Non-pigmented ciliary epithelial cell (primary cell): ENCODE measurements at regions not wholly inside any gene's neighbourhood (a gene's known extent, or its start where the extent isn't known, plus 50 kb on each side); places are given as distances from the start of the nearest gene placed in this dataset.
"Not testable (repeated sequence)": the region's sequence is repeated elsewhere in the genome, so short reads cannot be mapped to it uniquely, and the experiment has no call there.

Source experiments
- DNase-seq: peaks from one replicate; pipeline ENCODE4 v3.0.0-alpha.2; 2010; ENCODE audit warnings: low read depth

DNA sequence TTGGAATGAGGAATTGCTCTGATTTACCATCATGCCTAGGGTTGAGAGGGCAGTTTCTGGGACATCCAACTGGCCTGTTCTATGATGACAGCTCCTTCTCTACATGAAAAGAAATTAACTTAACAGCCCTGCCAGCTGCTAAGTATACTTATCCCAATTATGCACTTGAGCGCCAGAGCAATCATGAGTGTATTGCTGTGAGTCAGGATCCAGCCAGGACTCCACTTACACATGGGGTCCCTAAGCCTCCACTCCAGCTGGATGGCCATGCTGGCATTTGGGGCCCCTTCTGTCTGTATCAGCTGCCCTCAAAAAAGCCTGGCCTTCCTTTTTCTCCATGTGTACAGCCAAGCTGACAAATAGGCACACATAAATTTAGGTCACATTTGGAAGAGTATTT lies 481.9 kb downstream of the TMX3 start:
- DNase-seq, result no peak

DNA sequence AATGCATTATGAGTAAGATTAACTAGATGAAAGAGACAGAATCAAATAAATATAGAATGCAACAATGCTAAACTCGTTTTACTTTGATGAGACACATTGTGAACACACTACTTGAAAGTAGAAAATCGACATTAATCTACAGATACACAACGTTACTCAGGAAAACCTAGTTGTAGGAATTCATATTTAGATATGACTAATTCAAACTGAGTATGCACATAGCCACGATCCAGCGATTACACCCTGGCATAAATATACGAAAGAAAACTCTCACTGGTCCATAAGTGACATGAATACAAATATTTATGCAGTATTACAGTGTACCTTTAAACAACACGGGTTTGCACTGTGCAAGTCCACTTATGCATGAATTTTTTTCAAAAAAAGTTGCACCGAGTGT lies 485.6 kb downstream of the TMX3 start:
- DNase-seq, result no peak

DNA sequence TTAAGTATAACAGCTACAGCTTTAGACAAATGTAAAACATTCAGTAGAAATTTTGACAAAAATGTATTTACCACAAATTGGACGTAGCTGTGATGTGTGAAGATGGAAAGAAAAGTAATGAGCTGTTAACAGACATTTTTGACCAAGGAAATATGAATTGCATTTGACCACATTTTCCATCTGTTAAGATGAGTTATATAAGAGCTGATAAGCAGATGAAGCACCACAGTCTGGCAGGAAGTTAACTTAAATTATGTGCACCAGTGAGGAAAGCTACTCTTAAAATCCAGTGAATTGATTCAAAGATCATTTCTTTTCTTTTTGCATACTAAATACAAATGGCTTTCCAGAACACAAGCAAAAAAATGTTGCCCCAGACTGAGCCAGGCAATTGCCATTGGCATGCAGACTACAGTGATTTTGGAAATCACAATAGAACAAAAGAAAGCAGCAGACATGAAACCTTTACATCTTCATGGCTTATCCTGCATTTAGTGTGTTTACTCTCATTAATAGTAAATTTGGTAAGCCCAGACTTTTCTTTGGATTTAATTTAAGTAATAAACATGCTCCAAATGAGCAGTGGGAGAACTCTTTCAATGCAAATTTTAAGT lies 493.7 kb downstream of the TMX3 start:
- DNase-seq, result no peak

DNA sequence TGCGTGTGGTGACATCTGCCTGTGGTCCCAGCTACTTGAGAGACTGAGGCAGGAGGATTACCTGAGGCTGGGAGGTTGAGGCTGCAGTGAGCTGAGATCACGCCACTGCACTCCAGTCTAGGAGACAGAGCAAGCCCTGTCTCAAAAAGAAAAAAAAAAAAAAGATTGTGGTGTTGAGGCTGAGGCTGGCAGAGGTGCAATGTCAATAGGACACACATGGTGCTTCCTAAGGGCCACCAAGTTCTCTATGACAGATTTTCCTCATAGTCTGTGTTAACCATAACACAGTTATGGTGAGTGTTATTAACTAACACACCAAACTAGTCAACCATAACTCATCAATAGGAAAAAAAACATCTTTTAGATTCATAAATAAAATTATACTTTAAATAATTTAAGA lies 494.4 kb downstream of the TMX3 start:
- DNase-seq, result no peak

DNA sequence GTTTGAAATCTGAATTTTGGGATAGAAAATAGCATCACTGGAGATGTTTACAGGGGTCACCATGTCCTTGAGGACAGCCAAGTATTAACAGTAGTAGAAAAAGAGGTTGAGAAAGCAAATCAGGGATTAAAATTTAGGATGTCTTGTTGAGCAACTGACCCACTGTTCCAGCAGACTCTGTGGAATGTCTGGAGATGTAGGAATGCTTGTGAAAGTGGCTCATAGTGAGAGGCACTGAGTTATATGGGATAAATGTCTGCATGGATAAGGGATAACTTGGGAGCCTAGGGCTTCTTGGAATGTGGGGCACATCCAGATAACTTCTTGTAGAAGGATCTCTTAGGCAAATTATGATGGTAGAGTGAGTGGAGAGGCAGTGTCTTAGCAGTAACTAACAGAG lies 495.0 kb downstream of the TMX3 start:
- no peak for DNase-seq

DNA sequence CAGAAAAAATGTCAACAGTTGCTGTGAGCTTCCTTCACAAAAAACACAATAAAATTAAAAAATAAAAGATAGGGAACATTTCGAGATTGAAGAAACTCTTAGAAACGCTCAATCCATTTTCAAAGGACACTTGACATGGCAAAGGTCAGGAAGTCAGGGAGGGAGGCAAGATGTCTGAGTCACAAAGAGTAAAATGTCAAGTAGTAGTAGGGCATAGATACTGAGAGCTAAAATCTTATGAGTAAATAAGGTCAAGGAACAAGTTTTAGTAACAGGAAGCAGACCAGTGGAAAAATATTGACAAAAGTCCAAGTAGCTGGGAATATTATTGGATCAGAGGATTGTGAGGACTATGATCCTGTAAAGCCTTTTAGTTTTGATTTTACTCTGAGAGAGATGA lies 495.6 kb downstream of the TMX3 start:
- no peak for DNase-seq

DNA sequence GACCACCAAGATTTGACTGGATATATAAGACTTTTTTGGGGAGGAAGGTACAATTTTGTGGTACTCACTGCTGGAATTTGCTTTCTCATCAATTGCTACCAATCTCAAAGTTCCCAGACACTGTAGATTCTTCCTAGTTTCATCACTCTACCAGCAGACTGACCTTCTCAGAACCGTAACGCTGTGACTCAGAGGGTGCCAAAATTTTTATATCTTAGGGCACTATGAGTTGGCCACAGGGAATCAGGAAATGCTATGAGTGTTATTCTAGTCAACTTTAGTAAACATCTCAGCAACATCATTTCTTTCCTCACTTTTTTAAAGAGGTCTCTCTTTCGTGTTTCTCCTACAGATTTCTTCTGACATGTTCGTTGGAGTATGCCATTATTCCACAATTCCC lies 499.0 kb downstream of the TMX3 start:
- DNase-seq, result no peak

DNA sequence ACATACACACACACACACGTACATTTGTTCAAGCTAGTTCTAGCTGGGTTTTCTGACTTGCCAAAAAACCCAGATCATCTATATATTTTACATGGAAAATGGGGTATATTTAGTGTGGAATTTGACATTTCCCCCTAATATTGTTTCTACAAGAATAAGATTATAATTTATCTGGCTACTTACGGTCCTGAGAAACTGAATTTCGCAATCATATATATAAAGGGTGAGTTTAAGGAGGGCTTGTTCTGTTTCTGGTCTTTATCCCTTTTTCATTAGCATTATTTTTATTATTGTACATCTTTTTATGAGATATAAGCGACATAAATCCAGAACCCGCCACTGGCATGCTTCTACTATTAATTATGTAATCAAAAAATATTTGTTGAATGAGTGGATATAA lies 528.9 kb downstream of the TMX3 start:
- DNase-seq, result no peak

DNA sequence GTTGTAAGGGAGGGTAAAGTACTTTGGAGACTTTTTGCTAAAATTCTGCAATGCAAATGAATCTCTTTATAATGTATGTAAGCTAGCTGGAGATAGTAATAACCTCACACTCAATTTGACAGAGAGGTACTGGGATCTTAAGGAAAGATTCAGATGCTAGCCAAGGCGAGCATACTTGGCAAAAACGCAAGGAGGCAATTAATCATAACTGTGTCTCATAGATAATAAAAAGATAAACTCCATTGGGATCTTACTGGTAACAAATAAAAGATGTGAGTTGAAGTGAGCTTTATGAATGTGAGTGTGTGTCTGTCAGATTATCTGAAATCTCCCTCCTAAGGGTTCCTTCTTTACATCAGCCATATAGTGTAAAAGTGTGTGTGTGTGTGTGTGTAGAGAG lies 533.0 kb downstream of the TMX3 start:
- no peak for DNase-seq

DNA sequence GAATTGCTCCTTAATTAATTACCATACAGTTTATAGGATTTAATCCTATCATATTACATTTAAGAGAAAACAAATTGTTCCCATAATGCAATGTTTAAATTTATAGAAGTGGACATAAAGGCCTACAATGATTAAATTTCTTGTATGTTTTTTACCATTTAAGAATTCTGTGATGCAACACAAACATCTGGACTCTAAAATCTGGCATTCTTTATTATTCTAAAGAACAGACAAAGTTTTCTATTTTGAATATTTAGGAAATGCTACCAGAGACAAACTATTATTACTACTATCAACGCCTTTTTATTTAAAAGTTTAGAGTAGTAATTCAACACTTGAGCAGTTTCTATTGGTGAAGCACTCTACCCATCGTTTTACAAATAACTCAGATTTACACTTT lies 535.1 kb downstream of the TMX3 start:
- DNase-seq, result no peak

DNA sequence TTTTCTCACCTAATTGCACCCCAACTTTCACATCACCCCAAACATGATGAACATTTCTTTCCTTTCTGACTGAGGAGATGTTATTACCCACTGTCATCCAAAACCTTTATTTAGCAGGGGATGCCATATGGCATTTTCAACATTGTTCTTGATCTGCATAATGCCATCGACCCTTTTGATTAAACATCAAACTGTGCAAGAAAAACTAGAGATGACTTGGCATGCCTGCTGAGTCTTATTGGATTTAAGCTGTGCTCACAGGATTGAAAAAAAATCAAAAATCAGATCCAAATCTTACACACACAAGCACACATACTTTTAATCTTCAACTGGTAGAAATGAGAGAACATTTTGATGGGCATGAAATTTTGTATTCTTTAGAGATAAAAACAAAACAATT lies 536.0 kb downstream of the TMX3 start:
- DNase-seq, result no peak

DNA sequence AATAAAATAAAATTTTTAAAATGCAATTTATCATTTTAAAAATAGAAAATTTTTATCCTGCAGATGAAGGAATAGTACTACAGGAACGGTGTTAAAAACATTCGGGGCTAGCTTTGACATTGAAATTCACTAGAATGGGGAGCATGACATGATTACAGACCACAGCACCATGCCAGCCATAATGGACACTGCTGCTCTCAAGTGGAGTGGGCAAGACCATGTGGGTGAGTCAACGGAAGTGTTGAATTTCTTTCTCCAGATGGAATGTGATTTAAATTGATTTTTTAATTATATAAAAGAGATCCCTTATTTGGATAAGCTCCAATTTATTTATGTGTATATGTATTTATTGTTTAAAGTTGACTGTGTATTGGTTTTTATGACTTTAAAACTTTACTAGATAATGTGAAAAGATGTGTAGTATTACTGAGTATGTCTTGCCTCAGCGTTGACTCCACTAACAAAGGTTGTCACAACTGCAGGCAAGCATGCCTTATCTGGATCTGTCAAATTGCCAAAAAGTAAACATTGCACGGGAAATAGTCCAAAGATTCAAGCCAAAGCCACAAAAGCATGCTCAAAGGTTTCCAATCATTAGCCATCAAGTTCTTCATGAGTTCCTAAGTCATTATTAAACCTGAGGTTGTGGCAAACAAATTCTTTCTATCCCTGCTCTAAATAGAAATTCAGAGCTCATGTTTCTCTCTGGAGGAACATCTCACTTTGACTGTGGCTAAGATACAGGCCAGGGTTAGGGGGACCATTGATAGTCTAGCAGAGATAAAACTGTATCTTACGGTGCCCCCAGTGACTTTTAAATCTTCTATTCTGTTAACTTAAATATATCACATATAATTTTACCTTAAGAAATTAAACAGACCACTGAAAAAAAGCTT lies 536.9 kb downstream of the TMX3 start:
- DNase-seq, result peak; percentile 98

DNA sequence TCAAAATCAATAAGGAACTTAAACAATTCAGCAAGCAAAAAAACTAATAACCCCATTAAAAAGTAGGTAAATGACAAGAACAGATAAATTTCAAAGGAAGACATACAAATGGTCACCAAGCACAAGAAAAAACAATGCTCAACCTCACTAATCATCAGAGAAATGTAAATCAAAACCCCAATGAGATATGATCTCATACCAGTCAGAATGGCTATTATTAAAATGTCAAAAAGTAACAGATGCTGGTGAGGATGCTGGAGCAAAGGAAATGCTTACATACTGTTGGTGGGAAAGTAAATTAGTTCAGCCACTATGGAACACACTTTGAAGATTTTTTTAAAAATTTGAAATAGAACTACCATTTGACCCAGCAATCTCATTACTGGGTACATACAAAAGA lies 538.0 kb downstream of the TMX3 start:
- DNase-seq, result no peak

DNA sequence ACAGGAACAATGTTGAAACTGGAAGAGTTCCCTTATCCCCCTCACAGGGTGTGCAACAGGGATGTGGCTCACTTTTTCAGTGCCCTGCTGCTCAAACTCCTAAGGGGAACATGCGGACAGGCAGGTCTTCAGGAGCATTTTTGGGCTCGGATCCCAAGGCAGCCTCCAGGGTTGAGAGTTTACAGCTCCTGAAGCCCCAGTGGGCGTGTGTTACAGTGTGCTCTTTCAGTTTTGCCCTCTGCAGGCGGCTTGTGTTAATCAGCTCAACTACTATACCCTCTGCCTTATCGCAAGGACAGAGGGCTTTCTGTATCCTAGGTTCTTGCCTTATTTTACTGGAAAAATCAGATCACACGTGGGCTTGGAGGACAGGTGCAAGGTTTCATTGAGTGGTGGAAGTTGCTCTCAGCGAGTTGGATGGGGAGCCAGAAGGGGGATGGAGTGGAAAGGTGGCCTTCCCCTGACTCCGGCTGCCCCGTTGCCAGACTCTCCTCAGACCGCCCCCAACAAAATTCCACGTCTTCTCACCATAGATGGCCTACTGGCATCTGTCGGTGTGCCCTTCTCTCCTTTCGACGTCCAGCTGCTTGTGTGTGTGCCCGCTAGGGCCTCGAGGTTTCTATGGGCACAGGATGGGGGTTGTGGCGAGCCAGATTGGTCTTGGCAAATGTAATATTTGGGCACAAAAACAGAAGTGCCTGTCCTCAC lies 541.9 kb downstream of the TMX3 start:
- DNase-seq, result no peak

DNA sequence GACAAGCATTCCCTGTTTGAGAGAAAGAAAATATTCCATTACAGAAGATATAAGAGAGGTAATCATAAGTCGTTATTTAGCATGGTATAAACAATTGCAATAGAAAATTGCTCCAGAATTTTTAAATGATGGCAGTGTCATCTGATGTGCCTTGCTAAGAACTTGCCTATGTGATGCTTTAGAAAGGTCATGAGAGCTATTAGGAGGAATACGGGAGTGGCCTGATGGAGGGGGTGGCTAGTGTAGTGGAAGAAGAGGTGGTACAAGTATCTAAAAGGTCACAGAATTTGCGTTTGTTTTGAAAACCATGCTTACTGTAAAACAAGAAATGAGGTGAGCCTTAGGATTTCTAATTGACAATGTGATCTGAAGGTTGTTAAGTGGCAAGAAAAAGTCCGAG lies 550.0 kb downstream of the TMX3 start:
- no peak for DNase-seq

DNA sequence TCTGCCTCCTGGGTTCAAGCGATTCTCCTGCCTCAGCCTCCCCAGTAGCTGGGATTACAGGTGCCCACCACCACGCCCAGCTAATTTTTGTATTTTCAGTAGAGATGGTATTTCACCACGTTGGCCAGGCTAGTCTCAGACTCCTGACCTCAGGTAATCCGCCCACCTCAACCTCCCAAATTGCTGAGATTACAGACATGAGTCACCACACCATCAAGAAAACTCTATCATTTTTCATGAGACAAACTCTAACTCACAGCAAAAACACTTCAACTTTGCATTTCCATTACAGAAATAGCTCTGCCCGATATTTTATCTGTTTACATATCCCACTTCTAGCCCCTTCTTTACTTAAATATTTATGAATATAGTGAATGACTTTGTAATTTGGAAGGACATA lies 561.1 kb downstream of the TMX3 start:
- DNase-seq, result not testable (repeated sequence)

DNA sequence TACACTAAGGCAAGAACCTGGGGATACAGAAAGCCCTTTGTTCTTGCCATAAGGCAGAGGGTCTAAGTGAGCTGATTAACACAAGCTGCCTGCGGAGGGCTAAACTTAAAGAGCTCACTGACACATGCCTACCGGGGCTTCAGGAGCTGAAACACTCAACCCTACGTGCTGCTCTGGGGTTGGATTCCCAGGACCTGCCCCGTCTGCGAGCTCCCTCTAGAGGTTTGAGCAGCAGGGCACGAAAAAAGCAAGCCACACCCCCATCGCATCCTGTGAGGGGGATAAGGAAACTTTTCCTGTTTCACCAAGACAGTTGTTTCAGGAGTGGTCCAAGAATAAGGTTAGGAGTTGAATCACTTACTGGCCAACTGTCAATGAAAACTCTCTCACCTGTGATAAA lies 562.1 kb downstream of the TMX3 start:
- DNase-seq, result no peak

DNA sequence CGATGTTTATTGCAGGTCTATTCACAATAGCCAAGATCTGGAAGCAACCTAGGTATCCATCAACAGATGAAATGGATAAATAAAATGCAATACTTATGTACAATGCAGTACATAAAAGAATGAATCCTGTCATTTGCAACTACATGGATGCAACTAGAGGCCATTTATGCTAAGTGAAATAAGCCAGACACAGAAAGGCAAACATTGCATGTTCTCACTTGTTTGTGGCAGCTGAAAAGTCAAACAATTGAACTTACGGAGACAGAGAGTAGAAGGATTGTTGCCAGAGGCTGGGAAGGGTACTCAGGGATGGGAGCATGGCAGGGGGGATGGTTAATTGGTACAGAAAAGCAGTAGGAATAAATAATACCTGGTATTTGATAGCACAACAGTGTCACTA lies 563.9 kb downstream of the TMX3 start:
- no peak for DNase-seq

DNA sequence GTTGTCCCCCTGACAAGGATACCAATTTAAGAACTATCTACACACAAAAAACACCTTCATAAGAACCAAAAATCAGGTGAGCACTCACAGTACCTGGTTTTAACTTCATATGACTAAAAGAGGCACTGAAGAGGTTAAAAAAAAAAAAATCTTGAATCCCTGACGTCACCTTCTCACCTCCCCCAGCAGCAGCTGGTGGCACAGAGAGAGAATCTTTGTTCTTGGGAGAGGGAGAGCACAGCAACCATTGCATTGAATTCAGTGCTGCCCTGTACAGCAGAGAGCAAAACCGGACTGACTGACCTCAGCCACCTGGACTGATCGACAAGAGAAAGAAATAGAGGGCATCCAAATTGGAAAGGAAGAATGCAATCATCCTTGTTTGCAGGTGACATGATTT lies 566.0 kb downstream of the TMX3 start:
- DNase-seq, result no peak

DNA sequence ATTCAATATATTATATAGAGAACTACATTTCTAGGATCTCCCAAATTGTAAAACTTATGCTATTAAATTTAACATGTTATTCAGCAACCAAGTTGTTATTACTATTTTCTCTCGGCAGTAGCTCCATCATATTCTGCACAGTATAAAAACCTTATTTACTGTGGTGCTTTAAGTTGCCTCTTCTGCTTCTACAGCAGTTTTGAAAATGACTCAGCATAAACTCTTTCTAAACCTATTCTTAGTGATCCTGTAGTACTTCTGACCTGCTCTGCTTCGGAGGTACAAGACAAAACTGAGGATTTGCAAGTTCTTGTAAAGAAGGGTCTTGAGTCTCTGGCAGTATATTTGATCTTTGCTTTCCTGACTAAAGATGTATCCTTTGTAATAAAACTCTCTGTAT lies 567.2 kb downstream of the TMX3 start:
- DNase-seq, result no peak

DNA sequence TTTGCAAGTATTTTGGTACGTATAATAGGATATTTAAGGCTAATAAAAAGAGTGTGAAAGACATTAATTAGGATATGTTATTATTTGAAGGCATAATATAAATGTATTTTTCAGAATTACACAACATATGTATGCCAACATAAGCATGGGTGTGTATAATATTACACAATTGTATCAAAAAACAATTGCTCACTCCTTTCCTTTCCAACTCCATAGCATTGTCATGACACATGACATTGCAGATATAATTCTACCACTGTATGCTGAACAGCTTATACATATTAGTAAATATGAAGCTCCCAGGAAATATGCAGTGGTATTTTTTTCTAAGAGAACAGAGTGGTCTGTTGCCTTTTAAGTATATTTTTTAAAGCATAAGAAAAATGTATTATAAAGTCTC lies 593.1 kb downstream of the TMX3 start:
- no peak for DNase-seq

DNA sequence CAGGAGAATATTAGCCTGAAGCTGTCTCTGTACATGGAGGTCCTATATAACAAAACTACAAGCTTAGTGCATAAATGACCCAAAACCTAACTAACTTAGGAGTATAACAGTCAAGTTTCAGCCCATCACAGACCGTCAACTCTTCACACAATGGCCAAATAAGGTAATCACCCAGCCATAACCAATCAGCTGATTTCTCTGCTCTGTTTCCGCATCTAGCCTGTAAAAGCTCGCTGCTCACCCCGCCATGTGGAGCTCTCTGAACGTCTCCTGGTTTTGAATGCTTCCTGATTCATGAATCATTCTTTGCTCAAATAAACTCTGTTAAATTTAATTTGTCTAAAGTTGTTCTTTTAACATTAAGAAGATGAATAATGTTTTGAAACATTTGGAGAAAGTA lies 593.6 kb downstream of the TMX3 start:
- DNase-seq, result no peak

DNA sequence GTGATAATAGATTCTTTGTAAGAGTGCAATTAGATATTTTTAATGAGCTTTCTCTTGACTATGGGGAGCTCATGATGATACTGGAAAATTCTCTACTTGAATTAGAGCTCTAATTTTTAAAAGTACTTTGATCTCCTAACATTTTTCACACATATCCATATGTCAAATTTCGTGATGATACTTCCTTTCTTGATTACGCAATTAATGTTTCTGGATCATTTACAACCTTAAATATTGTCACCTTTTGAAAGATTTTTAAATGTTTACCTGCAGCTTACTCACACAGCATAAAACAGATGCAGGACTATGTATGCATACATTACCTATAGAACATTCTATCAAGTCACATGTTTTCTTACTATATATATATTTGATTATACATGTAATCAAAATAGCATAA lies 598.5 kb upstream of the DSEL start:
- no peak for DNase-seq
